C4-2B (cell line): ENCODE measurements at regions not wholly inside any gene's neighbourhood (a gene's known extent, or its start where the extent isn't known, plus 50 kb on each side); places are given as distances from the start of the nearest gene placed in this dataset.

Source experiments
- ZFX ChIP-seq: fragments of 450-650 bp; IDR thresholded peaks from 2 replicates; pipeline ENCODE4 v1.6.1; 2017
- TF ChIP-seq, protein P1 (sequence below): fragments of 450-650 bp; conservative IDR thresholded peaks from 2 replicates; pipeline ENCODE4 v1.5.1; 2017; ENCODE audit warnings: mild to moderate bottlenecking

GRCh38 chr7:22655781-22656180 lies 71.2 kb upstream of the IL6 start:
- TF ChIP-seq, protein P1, sequence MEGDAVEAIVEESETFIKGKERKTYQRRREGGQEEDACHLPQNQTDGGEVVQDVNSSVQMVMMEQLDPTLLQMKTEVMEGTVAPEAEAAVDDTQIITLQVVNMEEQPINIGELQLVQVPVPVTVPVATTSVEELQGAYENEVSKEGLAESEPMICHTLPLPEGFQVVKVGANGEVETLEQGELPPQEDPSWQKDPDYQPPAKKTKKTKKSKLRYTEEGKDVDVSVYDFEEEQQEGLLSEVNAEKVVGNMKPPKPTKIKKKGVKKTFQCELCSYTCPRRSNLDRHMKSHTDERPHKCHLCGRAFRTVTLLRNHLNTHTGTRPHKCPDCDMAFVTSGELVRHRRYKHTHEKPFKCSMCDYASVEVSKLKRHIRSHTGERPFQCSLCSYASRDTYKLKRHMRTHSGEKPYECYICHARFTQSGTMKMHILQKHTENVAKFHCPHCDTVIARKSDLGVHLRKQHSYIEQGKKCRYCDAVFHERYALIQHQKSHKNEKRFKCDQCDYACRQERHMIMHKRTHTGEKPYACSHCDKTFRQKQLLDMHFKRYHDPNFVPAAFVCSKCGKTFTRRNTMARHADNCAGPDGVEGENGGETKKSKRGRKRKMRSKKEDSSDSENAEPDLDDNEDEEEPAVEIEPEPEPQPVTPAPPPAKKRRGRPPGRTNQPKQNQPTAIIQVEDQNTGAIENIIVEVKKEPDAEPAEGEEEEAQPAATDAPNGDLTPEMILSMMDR = no peak
- TF ChIP-seq ZFX = no peak
